Testis (tissue), 2 donors: ENCODE measurements at regions not wholly inside any gene's neighbourhood (a gene's known extent, or its start where the extent isn't known, plus 50 kb on each side); places are given as distances from the start of the nearest gene placed in this dataset.

Experiments used
- DNase-seq: peaks from one replicate; pipeline ENCODE4 v3.0.0-alpha.2; 2019
- H3K27ac ChIP-seq, 2 donors: fragments of 200-600 bp; sonication (generic); one replicate each; pipeline ENCODE4 v1.5.1; 2019
- H3K27me3 ChIP-seq: fragments of 200-600 bp; sonication (generic); one replicate; pipeline ENCODE4 v1.5.1; 2019
- H3K36me3 ChIP-seq: fragments of 200-600 bp; sonication (generic); one replicate; pipeline ENCODE4 v1.5.1; 2017; ENCODE audit warnings: low read depth; ENCODE audit errors: missing control alignments
- H3K4me1 ChIP-seq: fragments of 200-600 bp; sonication (generic); one replicate; pipeline ENCODE4 v1.5.1; 2019
- H3K4me3 ChIP-seq, 2 donors: fragments of 200-600 bp; sonication (generic); one replicate each; pipeline ENCODE4 v1.5.1; 2017 to 2019
- H3K9me3 ChIP-seq: fragments of 200-600 bp; sonication (generic); one replicate; pipeline ENCODE4 v1.5.1; 2017
- CTCF ChIP-seq, 3 experiments: fragments of 450-650 bp in 2 of 3; fragments of 200-600 bp in 1 of 3; sonication (generic) in 1 of 3; IDR thresholded peaks; one replicate each; pipeline ENCODE4 v1.5.1; 2016 to 2019; ENCODE audit warnings: antibody characterized with exemption in 3 of 3, mild to moderate bottlenecking in 2 of 3, moderate library complexity in 1 of 3
- POLR2A ChIP-seq: fragments of 450-650 bp; IDR thresholded peaks from one replicate; pipeline ENCODE4 v1.6.1; 2017; ENCODE audit warnings: antibody characterized with exemption, mild to moderate bottlenecking, moderate library complexity
- WGBS, 2 donors: methylation state at CpG; one replicate each; pipeline ENCODE4 v1.1.5; 2018; 5-methylcytosine and 5-hydroxymethylcytosine counted together
- intact Hi-C: fragments of 100-400 bp; cut with DNase I; formaldehyde crosslinking; loops from one replicate; pipeline ENCODE4 v1.15.1; 2023; ENCODE audit warnings: low total_unique reads

GRCh38 chr1:217153361-217153760, 430.1 kb upstream of the ESRRG start:
- no peak for DNase-seq
- Histone ChIP-seq H3K36me3 (no peaks in the 10 kb centered on the region), H3K4me1 (no peaks in the 10 kb centered on the region), H3K27ac (no peak overlapping the region), H3K27me3 (no peaks in the 10 kb centered on the region), H3K4me3 (no peak overlapping the region), H3K9me3 (no peaks in the 10 kb centered on the region)
- 59 to 76% methylated on average over 4 of the region's 4 CpGs for WGBS, 2 donors
- TF ChIP-seq POLR2A (no peak), CTCF (IDR thresholded peaks at IDR 0.05) (no peak)
- intact Hi-C loops, result no loop called here

- intact Hi-C loops, result no loop called here
- TF ChIP-seq POLR2A, result no peak
- TF ChIP-seq CTCF (IDR thresholded peaks at IDR 0.05), result no peak
Observed at GRCh38 chr1:217150366-217150765, 427.1 kb upstream of the ESRRG start.

GRCh38 chr1:217149791-217150190, 426.6 kb upstream of the ESRRG start:
- intact Hi-C loops, result no loop called here
- no peak overlapping the region for H3K4me3 ChIP-seq
- no peaks in the 10 kb centered on the region for H3K36me3 ChIP-seq
- WGBS, 2 donors, result 78 to 89% methylated on average over 2 of the region's 2 CpGs
- H3K27me3 ChIP-seq, result no peaks in the 10 kb centered on the region
- H3K4me1 ChIP-seq, result no peaks in the 10 kb centered on the region
- TF ChIP-seq POLR2A (no peak), CTCF (IDR thresholded peaks at IDR 0.05) (no peak)
- no peak for DNase-seq
- H3K9me3 ChIP-seq, result no peaks in the 10 kb centered on the region
- H3K27ac ChIP-seq, result no peak overlapping the region

More at GRCh38 chr1:217150366-217150765, 427.1 kb upstream of the ESRRG start:
- Histone ChIP-seq H3K27ac (no peak overlapping the region), H3K9me3 (no peaks in the 10 kb centered on the region), H3K27me3 (no peaks in the 10 kb centered on the region), H3K4me1 (no peaks in the 10 kb centered on the region), H3K4me3 (no peak overlapping the region), H3K36me3 (no peaks in the 10 kb centered on the region)
- DNase-seq, result no peak

- no peak for DNase-seq
- 81 to 82% methylated on average over 2 of the region's 2 CpGs for WGBS, 2 donors
- intact Hi-C loops, result no loop called here
Observed at GRCh38 chr1:217141711-217142110, 418.5 kb upstream of the ESRRG start.

More at GRCh38 chr1:217141711-217142110, 418.5 kb upstream of the ESRRG start:
- H3K9me3 ChIP-seq, result no peaks in the 10 kb centered on the region
- no peaks in the 10 kb centered on the region for H3K4me1 ChIP-seq
- no peak overlapping the region for H3K27ac ChIP-seq
- no peaks in the 10 kb centered on the region for H3K27me3 ChIP-seq
- H3K36me3 ChIP-seq, result no peaks in the 10 kb centered on the region
- TF ChIP-seq POLR2A (no peak), CTCF (IDR thresholded peaks at IDR 0.05) (no peak)
- no peak overlapping the region for H3K4me3 ChIP-seq
